ENCODE measurements at regions not wholly inside any gene's neighbourhood (a gene's known extent, or its start where the extent isn't known, plus 50 kb on each side); places are given as distances from the start of the nearest gene placed in this dataset.
A peak's percentile ranks its signal among the peaks of the same experiment; 100 is the strongest.

GRCh38 chr20:9981829-9982228, 53.0 kb upstream of the ANKEF1 start:
- no peak for TF ChIP-seq CTCF (IDR thresholded peaks at IDR 0.05)

- TF ChIP-seq CTCF (IDR thresholded peaks at IDR 0.05): peak; percentile 82
These were observed 56.3 kb upstream of the ANKEF1 start for GRCh38 chr20:9978397-9979004.

GRCh38 chr20:9977629-9978028, 57.2 kb upstream of the ANKEF1 start:
- TF ChIP-seq CTCF (IDR thresholded peaks at IDR 0.05): no peak

GRCh38 chr20:9974324-9974723, 60.5 kb upstream of the ANKEF1 start:
- no peak for TF ChIP-seq CTCF (IDR thresholded peaks at IDR 0.05)

GRCh38 chr20:9971746-9972145, 63.0 kb upstream of the ANKEF1 start:
- no peak for TF ChIP-seq CTCF (IDR thresholded peaks at IDR 0.05)

GRCh38 chr20:9969626-9970025, 65.2 kb upstream of the ANKEF1 start:
- no peak for TF ChIP-seq CTCF (IDR thresholded peaks at IDR 0.05)

- no peak for TF ChIP-seq CTCF (IDR thresholded peaks at IDR 0.05)
These were observed 66.8 kb upstream of the ANKEF1 start for GRCh38 chr20:9968015-9968414.

- TF ChIP-seq CTCF (IDR thresholded peaks at IDR 0.05): peak; percentile 54
These were observed 67.8 kb upstream of the ANKEF1 start for GRCh38 chr20:9966966-9967365.
